GM23248 (cell line): ENCODE measurements at regions not wholly inside any gene's neighbourhood (a gene's known extent, or its start where the extent isn't known, plus 50 kb on each side); places are given as distances from the start of the nearest gene placed in this dataset.

ENCODE experiments used
- EZH2 ChIP-seq: fragments of 200-600 bp; sonication (generic); IDR thresholded peaks from 2 replicates; pipeline ENCODE4 v1.6.1; 2018; ENCODE audit warnings: antibody characterized with exemption, mild to moderate bottlenecking; ENCODE audit not compliant: insufficient read depth, poor library complexity, severe bottlenecking
- EZH2phosphoT487 ChIP-seq: fragments of 200-600 bp; sonication (generic); IDR thresholded peaks from 2 replicates; pipeline ENCODE4 v1.6.1; 2018; ENCODE audit warnings: antibody characterized with exemption, moderate library complexity, mild to moderate bottlenecking, low read depth; ENCODE audit not compliant: insufficient read depth

DNA sequence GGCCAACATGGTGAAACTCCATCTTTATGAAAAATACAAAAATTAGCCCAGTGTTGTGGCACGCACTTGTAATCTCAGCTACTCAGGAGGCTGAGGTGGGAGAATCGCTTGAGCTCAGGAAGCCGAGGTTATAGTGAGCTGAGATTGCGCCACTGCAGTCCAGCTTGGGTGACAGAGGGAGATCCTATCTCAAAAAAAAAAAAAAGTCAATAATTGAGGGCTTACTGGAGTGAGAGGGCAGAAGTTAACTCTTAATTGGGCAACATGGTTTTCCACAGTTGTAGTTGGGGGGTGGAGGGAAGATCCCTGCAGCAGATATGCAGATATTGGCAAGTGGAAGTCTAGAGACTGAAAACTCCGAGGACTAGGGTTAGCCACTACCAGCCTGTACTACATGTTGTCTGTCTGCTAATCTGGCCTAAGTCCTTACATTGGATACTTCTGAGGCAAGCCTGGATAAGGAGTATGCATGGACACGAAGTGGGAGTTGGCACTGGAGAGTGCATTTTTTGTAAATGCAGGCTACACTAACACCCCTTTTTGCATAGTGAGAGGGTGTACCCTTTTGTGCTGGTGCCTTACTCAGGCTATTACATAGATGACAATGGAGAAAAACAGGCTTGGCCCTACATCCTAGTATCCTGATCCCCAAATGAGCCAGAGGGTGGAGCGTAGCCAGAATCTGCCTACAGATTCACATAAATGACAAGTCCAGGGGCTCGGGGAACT is 89.0 kb upstream of the NIPBL start:
- TF ChIP-seq EZH2 (no peak), EZH2phosphoT487 (no peak)
